Lung microvascular endothelial cell (primary cell): ENCODE measurements at regions not wholly inside any gene's neighbourhood (a gene's known extent, or its start where the extent isn't known, plus 50 kb on each side); places are given as distances from the start of the nearest gene placed in this dataset.

ENCODE experiments used
- DNase-seq, 2 donors: peaks; one replicate each; pipeline versions ENCODE4 v3.0.0 to v3.0.0-alpha.2; 2010; ENCODE audit warnings: low read depth in 2 of 2

DNA sequence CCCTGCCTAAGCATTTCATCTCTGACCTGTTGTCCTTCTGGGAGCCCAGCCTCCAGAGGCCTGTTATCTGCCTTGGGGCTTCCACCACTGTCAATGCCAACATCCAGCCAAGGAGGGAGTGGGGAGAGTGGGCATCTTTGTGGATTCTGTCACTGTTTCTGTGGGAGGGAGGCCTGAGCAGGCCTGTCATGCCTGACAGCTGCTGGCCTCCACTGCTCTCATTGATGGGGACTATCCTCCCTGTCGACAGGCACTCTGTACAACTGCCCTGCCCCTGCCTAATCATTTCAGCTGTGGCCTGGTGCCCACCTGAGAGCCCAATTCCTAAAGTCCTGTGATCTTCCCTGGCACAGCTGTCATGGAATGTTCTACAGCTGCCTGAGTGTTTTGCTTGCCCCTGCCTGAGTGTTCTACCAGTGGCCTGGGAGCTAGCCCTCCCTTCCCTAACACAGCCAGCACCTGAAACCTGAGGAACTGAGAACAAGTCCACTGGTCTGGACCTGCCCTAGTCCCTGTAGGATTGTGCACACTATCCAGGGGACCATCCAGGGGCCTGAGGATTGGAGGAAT is 145.3 kb downstream of the FAM83B start:
- DNase-seq: no peak

DNA sequence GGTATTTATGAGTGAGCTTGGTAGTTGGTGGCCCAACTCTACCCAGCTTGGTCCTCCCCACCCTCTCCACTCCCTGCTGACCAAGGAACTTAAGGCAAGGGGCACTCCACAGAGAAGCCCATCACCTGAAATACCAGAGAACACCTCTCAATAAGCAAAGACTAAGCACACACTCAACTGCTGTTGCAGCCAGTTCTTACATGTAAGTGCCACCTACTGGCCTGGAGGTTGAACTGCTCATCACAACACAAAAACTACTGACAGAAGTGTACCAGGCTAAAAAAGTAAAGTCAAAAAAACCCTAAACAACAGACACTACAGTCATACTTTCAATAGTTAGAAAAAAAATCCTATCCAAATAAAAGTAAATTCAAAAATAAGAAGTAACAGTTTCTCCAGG is 146.2 kb downstream of the FAM83B start:
- DNase-seq: peak in 1 of 2 donors; percentile 0

DNA sequence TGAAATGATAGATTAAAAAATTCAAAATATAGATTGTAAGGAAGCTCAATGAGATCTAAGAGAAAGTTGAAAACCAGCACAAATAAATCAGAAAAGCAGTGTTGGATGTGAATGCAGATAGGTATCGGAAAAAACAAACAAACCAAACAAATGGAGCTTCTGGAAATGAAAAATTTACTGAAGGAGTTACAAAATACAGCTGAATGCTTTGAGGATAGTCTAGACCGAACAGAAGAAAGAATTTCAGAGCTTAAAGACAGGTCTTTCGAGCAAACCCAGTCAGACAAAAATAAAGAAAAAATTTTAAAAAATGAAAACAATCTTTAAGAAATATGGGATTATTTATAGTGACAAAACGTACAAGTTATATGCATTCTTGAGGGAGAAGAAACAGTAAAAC is 146.7 kb downstream of the FAM83B start:
- DNase-seq: no peak

DNA sequence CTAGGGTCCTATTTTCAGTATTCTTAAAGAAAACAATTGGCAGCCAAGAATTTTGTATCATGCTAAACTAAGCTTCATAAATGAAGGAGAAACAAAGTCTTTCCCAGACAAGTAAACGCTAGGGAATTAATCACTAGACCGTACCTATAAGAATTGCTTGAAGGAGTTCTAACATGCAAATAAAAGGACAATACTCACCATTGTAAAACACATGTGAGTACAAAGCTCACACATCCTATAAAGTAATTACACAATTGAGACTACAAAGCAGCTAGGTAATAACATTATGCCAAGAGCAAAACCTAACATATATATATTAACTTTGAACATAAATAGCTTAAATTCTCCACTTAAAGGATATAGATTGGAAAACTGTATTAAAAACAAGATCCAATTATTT is 147.4 kb downstream of the FAM83B start:
- no peak for DNase-seq

DNA sequence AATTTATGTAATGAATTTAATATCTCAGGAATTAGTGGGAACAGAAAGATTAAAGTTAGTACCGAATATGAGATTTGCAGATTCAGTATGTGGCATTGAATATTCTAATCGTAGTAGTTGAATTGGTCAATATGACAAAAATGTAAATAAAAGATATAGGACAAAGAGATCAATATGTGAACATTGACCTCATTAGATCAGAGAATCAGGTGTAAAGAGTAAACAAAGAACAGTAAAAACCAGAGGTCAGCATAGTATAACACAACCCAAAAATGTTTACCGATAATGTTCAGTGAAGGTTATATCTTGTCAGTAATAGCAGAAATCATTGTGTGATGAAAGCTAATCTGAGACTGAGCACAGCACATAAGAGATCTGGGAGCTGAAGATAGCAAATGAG is 152.0 kb downstream of the FAM83B start:
- no peak for DNase-seq

DNA sequence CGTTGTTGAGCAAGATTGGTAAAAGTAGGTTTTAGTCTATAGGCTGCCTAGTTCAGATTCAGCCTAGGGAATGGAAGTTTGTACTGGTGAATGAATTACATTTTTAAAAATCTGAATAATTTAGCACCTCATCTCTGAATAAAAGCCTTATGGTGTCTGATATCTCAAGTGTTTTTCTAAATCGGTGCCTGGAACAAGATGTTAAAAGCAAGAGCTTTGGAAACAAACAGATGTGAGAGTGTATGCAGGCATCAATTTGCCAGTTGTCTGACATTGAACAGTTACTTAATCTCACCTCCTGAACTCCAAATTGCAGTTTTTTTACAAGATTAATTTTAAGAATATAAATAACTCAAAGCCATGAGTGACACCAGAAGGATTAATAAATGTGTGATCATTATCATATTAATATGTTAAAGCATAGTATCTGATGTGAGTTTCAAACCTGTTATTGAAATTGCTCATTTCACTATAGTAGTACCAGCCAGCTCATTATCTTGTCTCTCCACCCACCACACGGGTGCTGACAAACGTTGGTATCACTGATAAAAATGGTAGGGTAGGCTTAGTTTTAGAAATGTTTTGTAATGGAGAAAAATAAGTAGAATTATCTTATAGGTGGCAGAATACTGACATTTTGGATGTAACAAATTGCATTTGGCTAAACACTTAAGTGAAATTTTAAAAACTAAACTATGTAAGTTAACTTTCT is 157.3 kb downstream of the FAM83B start:
- DNase-seq: no peak

DNA sequence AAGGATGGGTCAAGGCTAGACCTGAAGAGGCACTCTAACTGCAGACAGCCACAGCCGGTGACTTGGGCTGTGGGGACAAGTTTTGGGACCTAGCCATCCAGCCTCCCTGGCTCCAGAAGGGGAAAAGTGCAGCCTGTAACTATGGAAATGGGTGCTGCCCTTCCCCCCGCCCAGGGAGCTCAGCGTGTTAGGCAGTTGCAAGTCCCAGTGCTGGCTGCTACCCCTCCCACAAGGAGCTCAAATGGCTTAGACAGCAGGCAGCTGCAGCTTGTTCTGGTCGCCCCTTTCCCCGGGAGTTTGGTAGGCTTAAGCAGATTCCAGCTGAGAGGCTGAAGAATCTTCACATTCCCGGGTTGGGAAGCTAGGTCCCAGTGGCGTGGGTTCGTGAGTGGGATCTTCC is 162.6 kb downstream of the FAM83B start:
- no peak for DNase-seq

DNA sequence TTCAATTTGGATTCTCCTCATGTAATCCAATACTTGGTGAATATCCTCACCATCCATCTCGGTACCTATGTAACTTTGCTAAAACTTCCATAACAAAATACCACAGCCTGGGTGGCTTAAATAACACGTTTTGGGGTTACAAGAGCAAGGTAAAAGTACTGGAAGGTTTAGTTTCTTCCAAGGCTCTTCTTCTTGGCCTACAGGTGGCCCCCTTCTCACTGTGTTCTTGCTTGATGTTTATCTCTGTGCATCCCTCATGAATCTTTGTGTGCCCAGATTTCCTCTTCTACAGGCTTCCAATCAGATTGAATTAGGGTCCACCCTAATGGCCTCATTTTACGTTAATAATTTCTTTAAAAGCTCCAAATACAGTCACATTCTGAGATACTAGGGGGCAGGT is 163.3 kb upstream of the HCRTR2 start:
- DNase-seq: no peak

DNA sequence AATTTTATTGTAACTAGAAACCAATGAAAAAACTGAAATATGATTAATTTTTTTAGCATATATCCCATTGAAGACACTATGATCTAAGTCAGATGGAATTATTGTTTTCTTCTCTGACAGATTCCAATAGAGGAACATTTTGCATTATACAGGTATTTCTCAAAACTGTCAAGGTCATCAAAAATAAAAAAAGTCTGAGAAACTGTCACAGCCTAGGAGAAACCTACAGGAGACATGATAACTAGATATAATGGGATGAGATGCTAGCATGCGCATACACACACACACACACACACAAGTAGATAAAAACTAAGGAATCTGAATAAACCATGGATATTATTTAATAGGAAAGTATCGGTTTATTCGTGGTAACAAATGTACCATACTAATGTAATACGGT is 161.9 kb upstream of the HCRTR2 start:
- DNase-seq: no peak

DNA sequence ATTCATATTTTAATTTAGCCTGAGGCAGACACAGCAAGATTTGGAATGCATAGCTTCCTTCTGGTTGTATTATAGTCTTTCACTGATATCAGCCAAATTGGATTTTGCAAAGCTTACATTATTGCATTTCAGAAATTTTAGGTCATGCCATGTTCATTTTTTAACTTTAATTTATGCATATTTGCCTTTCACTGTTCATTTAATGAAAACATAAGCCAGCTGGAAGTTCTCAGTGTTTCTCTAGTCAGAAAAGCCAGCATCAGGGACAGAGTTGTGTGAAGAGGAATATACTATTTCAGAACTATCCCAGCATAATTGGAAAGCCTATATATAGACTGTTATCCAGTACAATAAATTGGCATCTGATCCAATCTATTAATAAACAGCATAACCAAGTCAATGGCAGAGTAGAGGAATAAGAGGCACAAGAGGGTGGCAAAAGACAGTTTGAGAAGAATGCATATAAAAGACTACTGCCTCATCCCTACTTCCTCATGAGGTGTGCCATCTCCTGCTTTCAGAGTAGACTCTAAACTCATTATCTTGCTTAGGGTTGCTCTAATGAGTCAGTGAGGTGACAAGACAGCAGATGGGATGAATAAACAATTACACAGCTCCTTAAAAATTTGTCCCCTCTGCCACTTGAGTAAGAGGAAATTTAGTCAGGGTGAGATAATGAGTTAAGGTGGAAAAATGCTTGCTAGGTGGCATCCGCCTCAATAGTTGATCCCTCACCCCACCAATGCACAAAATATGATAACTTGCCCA is 159.8 kb upstream of the HCRTR2 start:
- DNase-seq: no peak

DNA sequence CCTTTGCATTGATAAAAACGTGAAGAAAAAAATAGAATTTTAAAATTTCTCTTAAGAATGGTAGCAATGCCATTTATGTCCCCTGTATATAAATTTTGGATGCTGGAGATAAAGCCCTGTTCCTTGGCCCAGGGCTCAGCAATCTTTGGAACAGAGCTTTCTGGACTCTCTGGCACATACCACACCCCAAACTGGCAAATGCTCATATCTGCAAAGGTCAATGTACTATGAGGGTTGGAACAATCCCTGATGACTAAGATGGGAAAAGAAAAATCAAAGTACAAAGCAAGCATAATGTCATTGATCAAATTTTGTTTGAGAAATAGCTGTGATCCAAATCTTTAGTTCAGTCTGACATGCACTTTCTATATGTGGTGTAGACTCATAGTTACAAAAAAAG is 158.1 kb upstream of the HCRTR2 start:
- DNase-seq: no peak

DNA sequence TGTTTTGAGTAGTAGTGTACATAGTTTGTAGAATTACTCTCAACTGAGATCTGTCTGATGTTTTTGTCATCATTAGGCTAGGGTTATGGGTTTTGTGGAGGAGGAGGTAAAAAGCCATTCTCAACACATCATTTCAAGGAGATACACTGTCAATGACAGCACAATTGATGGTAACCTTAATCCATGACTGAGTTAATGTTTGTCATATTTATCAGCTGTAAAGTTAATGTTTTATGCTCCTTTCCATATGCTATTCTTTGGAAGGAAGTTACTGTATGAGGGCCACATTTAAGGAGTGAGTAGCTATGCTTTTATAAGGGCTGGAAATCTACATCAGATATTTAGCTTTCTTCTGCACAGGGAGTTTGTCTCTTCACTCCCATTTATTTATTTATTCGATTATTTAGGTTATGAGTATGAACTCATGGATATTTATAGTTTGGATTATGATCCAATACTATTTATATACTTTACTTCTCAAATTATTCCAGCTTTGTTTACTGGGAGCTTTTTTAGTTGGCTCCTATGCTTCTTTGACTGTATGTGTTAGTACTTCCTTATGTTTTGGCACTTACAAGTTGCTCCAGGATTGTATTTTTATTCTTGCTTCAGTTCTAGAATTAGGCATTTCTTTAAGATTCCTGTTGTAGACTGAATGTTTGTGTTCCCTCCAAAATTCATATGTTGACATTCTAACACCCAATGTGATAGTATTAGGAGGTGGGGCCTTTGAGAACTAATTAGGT is 156.6 kb upstream of the HCRTR2 start:
- DNase-seq: no peak

DNA sequence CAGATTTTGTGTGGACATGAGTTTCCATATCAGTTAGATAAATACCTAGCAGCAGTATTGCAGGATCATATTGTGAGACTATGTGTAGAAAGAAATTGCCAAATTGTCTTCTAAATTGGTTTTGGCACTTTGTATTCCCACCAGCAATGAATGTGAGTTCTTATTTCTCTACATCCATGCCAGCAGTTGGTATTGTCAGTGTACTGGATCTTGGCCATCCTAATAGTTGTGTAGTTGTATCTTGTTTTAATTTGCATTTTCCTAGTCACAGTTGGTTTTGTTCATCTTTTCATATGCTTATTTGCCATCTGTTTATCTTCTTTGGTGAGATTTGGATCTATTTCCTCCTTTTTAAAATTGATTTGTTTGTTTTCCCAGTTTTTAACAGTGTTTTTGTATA is 154.7 kb upstream of the HCRTR2 start:
- no peak for DNase-seq

DNA sequence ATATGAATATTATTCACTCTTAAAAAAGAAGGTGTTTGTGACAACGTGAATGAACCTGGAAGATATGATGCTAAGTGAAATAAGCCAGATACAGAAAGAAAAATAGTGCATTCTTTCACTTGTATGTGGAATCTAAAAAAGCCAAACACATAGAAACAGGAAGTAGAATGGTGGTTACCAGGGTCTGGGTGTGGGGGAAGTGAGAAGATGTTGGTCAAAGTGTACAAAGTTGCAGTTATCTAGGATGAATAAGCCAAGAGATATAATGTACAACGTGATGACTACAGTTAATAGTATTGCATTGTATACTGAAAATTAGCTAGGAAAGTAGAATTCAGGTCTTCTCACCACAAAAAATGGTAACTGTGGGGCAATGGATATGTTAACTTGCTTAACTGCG is 151.1 kb upstream of the HCRTR2 start:
- no peak for DNase-seq

DNA sequence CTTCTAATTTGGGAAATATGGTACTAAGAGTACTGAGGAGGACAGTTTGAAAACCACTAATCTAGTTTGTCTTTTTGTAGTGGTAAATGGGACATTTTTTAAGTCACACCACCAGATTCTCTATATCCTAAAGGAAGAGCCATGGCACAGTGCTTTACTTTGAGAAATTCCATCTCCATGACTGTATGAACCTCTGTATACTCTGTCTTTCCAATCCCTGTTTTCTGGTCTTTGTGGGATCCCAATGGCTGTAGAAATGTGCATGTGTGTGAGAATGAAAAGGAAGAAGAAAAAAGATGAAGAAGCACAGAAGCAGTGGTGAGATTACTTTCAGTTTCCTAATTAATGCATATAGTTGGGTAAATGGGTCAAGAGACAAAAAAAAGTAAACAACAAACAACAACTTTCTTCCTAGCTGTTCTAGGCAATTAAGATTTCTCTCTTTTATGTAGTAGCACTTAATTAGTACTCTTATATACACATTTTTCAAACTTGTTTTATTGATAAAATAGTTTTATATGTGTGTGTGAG is 141.2 kb upstream of the HCRTR2 start:
- no peak for DNase-seq

DNA sequence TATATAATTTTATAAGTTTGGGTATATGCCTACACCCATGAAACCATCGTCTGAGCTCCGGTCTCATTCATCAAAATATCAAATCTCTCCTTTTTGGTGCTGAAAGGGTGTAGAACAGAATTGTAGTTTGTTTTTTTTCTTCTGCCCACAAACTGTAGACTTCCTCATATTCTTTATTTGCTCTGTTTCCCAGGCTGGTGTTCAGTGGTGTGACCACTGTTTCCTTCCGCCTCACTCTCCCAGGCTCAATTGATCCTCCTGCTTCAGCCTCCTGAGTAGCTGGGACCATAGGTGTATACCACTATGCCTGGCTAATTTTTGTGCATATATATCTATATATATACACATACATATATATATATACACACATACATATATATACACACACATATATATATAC is 139.6 kb upstream of the HCRTR2 start:
- DNase-seq: no peak

DNA sequence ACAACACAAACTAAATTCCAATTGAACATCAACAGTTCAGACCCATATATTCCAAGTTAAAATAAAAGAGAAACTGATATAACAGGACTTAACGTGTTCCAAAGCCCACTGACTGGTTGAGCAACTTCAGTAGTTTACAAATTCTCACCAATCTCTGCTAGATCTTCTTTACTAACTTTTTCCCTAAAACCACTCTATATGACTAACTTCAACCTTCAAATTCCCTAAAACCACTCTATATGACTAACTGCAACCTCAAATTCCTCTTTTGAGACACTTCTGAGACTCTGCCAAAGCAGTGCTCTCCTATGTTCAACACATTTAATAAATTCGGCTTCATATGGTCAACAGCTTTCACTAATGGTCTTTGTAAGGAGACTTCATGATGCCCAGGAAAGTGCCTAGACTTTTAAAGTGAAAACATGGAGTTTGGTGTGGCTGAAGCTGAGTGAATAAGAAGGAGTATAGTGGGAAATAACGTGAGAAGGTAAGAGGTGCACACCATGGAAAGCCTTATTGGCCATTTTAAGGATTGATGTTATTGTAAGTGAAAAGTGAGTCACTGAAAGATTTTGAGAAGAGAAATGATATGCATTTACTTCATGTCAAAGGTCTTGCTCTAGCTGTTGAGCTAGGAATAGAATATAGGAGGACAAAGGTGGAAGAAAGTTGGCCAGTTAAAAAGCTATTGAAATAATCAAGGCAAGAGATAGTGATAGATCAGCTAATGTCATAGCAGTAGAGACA is 134.0 kb upstream of the HCRTR2 start:
- no peak for DNase-seq

DNA sequence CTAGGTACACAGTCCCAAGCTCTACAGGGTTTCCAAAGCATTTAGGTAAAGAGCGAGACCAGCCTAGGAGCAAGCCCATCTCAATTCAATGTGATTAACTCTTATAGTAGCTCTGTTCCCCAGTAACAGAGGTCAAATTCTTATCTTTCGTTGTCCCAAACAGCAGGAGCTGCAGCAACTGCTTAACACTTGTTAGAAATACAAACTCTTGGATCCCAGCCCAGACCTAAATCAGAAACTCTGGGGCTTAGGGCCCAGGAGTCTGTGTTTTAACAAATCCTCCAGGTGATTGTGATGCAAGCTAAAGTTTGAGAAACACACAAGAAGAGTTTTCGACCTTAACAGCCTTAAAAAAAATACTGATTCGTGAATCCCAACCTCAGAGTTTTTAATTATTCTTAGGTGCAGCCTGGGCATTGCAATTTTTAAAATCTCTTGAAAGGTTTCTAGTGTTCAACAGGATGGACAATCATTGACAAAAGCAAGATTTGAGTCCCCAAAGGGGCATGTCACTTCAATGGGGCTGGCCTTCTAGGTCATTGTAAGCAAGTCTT is 127.4 kb upstream of the HCRTR2 start:
- DNase-seq: no peak

DNA sequence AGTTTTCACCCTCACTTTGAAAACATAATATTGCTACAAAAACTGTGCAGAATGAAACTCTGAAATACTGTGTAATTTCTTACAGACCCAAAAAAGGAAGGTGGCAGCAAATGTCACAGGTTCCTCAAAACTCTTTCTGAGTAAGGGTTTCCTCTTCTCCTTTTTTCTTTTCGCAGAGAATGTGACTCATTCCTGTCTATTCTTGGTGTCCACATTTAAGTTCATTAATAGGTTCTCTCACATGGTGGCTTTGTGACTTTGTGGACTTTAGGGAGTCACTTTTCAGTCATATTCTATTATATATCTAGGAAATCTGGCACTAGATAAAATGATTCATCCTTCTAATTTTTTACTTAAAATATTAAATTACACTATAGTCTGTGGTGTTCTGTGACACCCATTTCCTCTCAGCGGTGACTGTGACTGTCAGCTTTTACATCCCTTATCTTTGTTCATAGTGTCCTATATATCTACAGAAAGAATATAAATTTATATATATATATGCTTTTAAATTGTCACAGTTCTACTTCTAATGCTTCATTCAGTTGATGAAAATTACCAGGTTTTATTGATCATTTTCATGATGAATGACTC is 126.8 kb upstream of the HCRTR2 start:
- no peak for DNase-seq

DNA sequence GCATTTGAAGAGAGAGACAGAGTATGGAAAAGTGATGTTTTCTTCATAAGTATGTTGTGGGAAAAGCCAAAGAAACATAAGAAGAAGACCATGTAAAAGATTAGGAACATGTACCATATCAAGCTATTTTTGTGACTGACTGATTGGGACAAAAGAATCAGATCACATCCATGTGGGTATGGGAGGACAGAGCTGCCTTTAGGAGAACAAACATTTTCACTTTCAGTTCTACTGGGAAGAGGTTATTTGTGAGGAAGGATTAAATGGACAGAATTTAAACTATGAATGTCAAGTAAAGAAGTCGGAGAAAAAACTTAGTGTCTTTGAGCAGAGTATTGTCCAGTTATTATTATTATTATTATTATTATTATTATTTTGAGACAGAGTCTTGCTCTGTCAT is 124.4 kb upstream of the HCRTR2 start:
- no peak for DNase-seq

DNA sequence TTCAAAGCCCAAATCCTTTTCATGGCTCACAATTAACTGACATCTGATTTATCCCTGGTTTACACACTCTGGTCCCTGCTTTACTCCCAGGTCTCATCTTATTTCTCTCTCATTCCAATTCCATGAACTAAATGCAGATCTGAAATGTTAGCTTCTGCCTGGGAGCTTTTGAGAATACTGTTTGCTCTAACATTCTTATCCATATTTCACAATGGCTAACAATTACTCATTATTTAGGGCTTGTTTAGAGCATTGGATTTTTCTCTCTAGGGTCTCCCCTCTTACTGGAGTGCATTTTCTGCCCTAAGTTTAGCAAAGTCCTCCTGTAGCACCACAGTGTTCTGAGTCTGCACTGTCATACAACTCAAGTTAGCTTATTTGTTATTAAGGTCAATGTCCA is 121.5 kb upstream of the HCRTR2 start:
- no peak for DNase-seq
